GM12872 (cell line): ENCODE measurements at regions not wholly inside any gene's neighbourhood (a gene's known extent, or its start where the extent isn't known, plus 50 kb on each side); places are given as distances from the start of the nearest gene placed in this dataset.

Source experiments
- TF ChIP-seq, protein P1 (sequence below): IDR thresholded peaks from 3 replicates; pipeline ENCODE4 v1.5.1; 2011; ENCODE audit warnings: low read depth, mild to moderate bottlenecking, low read length, moderate library complexity; ENCODE audit not compliant: insufficient read depth

DNA sequence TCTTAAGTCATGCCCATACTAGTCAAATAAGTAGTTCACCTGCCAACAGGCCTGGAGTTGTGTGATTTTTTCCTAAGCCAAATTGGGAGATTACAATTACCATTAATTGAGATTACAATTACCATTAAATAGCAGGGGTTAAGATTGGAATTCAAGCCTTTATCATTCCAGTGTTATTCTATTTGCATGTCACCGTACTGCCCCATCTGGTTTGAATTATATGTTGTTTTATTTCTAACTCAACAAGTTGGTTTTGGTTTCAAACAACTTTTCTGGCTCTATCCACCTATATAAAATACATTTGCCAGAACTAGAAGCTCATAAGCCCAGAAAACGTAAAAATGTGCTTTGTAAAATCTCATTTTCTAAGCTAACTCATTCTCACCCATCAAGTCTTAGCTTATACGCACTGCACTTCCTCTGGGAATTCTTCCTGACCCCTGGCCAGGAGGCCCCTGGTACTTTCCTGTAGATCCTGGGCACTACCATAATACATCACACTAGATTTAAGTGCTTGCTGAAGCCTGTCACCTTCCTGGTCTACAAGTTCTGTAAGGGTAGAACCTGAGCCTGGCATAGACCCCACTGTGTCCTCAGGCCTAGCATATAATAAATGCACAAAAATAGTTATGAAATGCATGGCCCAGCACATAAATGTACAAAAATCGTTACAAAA is 242.0 kb upstream of the TRPM3 start:
- TF ChIP-seq, protein P1, sequence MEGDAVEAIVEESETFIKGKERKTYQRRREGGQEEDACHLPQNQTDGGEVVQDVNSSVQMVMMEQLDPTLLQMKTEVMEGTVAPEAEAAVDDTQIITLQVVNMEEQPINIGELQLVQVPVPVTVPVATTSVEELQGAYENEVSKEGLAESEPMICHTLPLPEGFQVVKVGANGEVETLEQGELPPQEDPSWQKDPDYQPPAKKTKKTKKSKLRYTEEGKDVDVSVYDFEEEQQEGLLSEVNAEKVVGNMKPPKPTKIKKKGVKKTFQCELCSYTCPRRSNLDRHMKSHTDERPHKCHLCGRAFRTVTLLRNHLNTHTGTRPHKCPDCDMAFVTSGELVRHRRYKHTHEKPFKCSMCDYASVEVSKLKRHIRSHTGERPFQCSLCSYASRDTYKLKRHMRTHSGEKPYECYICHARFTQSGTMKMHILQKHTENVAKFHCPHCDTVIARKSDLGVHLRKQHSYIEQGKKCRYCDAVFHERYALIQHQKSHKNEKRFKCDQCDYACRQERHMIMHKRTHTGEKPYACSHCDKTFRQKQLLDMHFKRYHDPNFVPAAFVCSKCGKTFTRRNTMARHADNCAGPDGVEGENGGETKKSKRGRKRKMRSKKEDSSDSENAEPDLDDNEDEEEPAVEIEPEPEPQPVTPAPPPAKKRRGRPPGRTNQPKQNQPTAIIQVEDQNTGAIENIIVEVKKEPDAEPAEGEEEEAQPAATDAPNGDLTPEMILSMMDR = no peak

DNA sequence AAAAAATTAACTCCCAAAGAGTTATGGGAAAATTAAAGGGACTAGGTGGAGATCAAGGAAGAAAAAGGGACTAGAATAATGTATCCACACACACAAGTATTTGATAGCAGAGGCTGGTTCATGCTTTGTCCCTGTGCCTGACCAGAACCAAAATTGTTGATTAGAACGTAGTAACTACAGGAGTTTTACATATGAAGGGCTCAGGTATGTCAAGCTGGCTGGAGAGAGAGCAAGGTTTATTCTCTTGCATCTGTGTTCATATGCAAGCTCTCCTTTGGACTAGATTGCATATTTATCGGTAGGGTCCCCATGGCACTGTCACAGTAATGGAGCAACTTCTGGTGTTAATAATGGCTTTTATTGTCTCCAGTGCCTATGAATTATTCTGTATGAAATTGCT is 239.9 kb upstream of the TRPM3 start:
- TF ChIP-seq, protein P1 = no peak

DNA sequence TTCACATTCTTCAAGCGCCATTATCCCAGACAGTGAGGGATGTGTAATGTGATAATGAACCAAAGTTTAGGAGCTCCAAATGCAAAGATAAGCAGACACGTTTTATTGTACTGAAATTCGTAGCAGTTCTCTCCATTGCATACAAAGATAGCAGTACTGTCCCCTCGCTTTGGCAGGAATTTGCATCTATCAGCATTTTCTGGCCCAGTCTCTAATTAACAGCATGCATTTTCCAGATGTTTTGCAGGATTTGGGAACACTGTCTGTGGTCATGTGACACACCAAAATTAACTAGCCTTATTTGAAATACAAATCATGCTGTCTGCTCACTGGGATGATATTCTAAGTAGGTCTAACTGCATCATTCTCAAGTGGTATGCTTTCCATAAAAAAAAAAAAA is 235.9 kb upstream of the TRPM3 start:
- TF ChIP-seq, protein P1 = no peak

DNA sequence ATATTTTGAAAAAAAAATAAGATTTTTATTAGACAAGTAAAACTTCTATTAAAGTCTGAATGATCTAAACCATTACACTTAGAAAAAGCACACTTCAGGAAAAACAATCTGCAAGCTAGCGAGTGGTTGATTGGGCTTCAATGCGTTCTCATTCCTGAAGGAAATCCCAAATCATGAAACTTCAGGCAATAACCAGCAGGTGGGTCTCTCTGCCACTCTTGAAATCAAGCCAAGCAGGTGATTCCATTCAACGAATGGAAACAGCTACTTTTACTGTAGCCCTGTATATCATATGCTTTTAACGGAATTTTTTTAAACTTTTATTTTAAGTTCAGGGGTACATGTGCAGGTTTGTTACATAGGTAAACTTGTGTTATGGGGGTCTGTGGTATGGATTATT is 234.5 kb upstream of the TRPM3 start:
- TF ChIP-seq, protein P1 = no peak

DNA sequence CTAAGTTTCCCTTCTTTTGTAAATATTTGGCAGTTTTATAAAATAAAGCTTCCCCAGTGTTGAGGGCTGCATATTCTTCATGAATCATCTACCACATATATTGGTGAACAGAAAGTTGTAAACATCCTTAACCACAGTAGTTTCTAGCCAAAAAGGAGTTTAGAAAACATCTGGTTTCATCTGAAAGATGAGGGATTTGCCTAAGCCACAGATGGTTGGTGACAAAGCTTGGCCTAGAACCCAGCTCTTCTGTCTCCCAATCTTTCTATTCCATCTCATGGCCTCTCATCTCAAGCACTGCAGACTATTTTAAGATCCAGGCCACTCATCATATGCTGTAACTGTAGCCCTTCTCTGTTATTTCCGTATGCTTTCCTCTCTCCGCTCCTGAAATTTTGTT is 232.3 kb upstream of the TRPM3 start:
- TF ChIP-seq, protein P1 = no peak

DNA sequence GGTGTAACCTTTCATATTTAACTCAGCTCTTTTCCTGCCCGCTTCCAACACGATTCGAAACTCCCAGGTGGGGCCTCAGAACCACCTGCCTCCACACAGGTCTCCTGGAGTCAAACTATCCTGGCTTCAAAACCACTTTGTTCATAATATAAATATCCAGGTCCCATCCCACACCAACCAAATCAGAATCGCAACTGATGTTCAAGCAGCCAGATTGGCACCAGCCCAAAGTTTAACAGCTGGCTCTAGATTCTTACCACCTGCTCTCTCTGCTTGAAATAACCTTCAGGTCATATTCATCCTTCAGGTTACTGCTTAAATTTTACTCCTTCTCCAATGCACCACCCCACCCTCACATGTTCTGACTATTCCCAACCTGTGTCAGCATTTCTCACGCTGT is 231.4 kb upstream of the TRPM3 start:
- TF ChIP-seq, protein P1 = no peak

DNA sequence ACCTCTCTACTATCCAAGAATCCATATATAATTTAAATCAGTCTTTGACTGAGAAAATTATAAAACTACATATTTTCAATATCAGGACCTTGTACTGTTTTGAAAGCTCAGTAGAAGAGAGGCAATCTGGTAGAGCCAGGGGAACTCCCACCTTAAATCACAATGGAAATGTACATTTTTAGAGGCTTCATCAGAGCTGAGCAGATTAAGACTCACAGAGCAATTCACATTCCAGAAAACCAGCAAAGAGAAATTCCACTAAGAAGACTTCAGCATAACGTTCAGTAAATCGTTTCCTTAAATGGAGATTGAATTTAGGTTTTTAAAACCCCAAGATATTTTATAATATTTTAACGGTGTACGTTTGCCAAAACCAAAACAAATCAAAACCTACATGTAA is 227.8 kb upstream of the TRPM3 start:
- TF ChIP-seq, protein P1 = no peak
